WTC11 (cell line): ENCODE measurements at regions not wholly inside any gene's neighbourhood (a gene's known extent, or its start where the extent isn't known, plus 50 kb on each side); places are given as distances from the start of the nearest gene placed in this dataset.

Experiments
- ATAC-seq: fragments of 200-7000 bp; cut with Tn5 transposase; 2 replicates; pipeline ENCODE4 v1.10.0; 2021; ENCODE audit warnings: mild to moderate bottlenecking, moderate library complexity
- CTCF ChIA-PET: fragments of 300-600 bp; sonication (Branson Sonifier 250); formaldehyde crosslinking; loops from one replicate; lab custom pipeline; 2021; ENCODE audit warnings: antibody characterized with exemption; lab: Charles Lee
- POLR2A ChIA-PET: fragments of 350-600 bp; sonication (Branson Sonifier 250); formaldehyde crosslinking; loops from one replicate; lab custom pipeline; 2021; ENCODE audit warnings: antibody characterized with exemption; lab: Charles Lee
- DNase-seq: peaks from one replicate; pipeline ENCODE4 v3.0.0; 2021; ENCODE audit warnings: low spot score
- H3K27ac Mint-ChIP-seq: 2 replicates; pipeline ENCODE4 v1.8.0; 2021; ENCODE audit warnings: mixed read lengths
- H3K27me3 Mint-ChIP-seq: 2 replicates; pipeline ENCODE4 v1.8.0; 2021; ENCODE audit warnings: low read depth, mild to moderate bottlenecking, moderate library complexity, mixed read lengths
- H3K36me3 Mint-ChIP-seq: 2 replicates; pipeline ENCODE4 v1.8.0; 2021; ENCODE audit warnings: mixed read lengths
- H3K4me1 Mint-ChIP-seq: 2 replicates; pipeline ENCODE4 v1.8.0; 2022; ENCODE audit warnings: mixed read lengths
- H3K4me3 Mint-ChIP-seq: 2 replicates; pipeline ENCODE4 v1.8.0; 2021; ENCODE audit warnings: mild to moderate bottlenecking, moderate library complexity, mixed read lengths
- H3K9me3 Mint-ChIP-seq: 2 replicates; pipeline ENCODE4 v1.8.0; 2021; ENCODE audit warnings: mixed read lengths
- CBFB ChIP-seq: sonication (generic); formaldehyde crosslinking; IDR thresholded peaks from 2 replicates; pipeline ENCODE4 v1.8.1; 2022; ENCODE audit warnings: mild to moderate bottlenecking, low read depth, missing genetic modification reagents
- EMX1 ChIP-seq: fragments of 250-450 bp; sonication (Bioruptor Pico); IDR thresholded peaks from 2 replicates; pipeline ENCODE4 v1.8.0; 2021; ENCODE audit warnings: mild to moderate bottlenecking
- JUN ChIP-seq: sonication (generic); formaldehyde crosslinking; IDR thresholded peaks from 2 replicates; pipeline ENCODE4 v1.8.0; 2023; ENCODE audit warnings: mild to moderate bottlenecking, missing genetic modification reagents
- MYBL2 ChIP-seq: sonication (generic); formaldehyde crosslinking; IDR thresholded peaks from 2 replicates; pipeline ENCODE4 v1.8.1; 2023; ENCODE audit warnings: mild to moderate bottlenecking, moderate library complexity, missing genetic modification reagents
- NR1H2 ChIP-seq: sonication (generic); formaldehyde crosslinking; IDR thresholded peaks from 2 replicates; pipeline ENCODE4 v1.9.0; 2021; ENCODE audit warnings: mild to moderate bottlenecking, moderate library complexity, missing genetic modification reagents
- RELA ChIP-seq: sonication (generic); formaldehyde crosslinking; IDR thresholded peaks from 2 replicates; pipeline ENCODE4 v1.8.1; 2022; ENCODE audit warnings: missing genetic modification reagents, mild to moderate bottlenecking, borderline replicate concordance
- SOX15 ChIP-seq: fragments of 250-450 bp; sonication (Bioruptor Pico); IDR thresholded peaks from 2 replicates; pipeline ENCODE4 v1.9.0; 2021; ENCODE audit warnings: mild to moderate bottlenecking
- ZNF232 ChIP-seq: sonication (generic); formaldehyde crosslinking; IDR thresholded peaks from 2 replicates; pipeline ENCODE4 v1.8.0; 2022; ENCODE audit warnings: mild to moderate bottlenecking, missing genetic modification reagents
- ZNF671 ChIP-seq: fragments of 250-450 bp; sonication (Bioruptor Pico); IDR thresholded peaks from 2 replicates; pipeline ENCODE4 v1.8.0; 2021; ENCODE audit warnings: mild to moderate bottlenecking
- TF ChIP-seq, protein P1 (sequence below): sonication (generic); formaldehyde crosslinking; IDR thresholded peaks from 2 replicates; pipeline ENCODE4 v1.8.1; 2022; ENCODE audit warnings: low read depth, mild to moderate bottlenecking, moderate library complexity, missing genetic modification reagents, borderline replicate concordance
- TF ChIP-seq, protein P2 (sequence below): sonication (generic); formaldehyde crosslinking; IDR thresholded peaks from 2 replicates; pipeline ENCODE4 v1.8.1; 2023; ENCODE audit warnings: mild to moderate bottlenecking, missing genetic modification reagents, moderate library complexity
- TF ChIP-seq, protein P3 (sequence below): fragments of 250-450 bp; sonication (Bioruptor Pico); IDR thresholded peaks from 2 replicates; pipeline ENCODE4 v1.9.0; 2021; ENCODE audit warnings: moderate library complexity, mild to moderate bottlenecking, inconsistent platforms, borderline replicate concordance
- TF ChIP-seq, protein P4 (sequence below): sonication (generic); formaldehyde crosslinking; IDR thresholded peaks from 2 replicates; pipeline ENCODE4 v1.8.1; 2023; ENCODE audit warnings: mild to moderate bottlenecking, missing genetic modification reagents, moderate library complexity
- TF ChIP-seq, protein P5 (sequence below): fragments of 250-450 bp; sonication (Bioruptor Pico); IDR thresholded peaks from 2 replicates; pipeline ENCODE4 v2.1.2; 2022; ENCODE audit warnings: mild to moderate bottlenecking, moderate library complexity
- TF ChIP-seq, protein P6 (sequence below): sonication (generic); formaldehyde crosslinking; IDR thresholded peaks from 2 replicates; pipeline ENCODE4 v1.8.0; 2023; ENCODE audit warnings: missing genetic modification reagents
- TF ChIP-seq, protein P7 (sequence below): sonication (generic); formaldehyde crosslinking; IDR thresholded peaks from 2 replicates; pipeline ENCODE4 v1.8.0; 2022; ENCODE audit warnings: missing genetic modification reagents
- TF ChIP-seq, protein P8 (sequence below): sonication (generic); formaldehyde crosslinking; IDR thresholded peaks from 2 replicates; pipeline ENCODE4 v1.8.1; 2022; ENCODE audit warnings: low read depth, missing genetic modification reagents, borderline replicate concordance
- TF ChIP-seq, protein P9 (sequence below): sonication (generic); formaldehyde crosslinking; IDR thresholded peaks from 2 replicates; pipeline ENCODE4 v1.8.1; 2022; ENCODE audit warnings: missing genetic modification reagents, borderline replicate concordance

DNA sequence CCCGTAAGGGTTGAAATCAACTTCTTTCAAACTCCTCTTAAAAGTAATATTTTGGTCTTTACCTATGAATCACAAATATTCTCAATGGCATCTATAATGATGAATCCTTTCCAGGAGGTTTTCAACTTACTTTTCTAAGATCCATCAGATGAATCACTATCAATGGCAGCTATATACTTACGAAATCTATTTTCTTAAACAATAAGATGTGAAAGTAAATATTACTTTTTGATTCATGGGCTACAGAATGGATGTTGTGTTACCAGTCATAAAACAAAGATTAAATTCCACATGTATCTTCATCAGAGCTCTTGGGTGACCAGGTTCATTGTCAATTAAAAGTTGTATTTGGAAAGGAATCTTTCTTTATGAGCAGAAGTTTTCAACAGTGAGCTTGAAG is 1877.7 kb upstream of the ACO1 start (continued):
- TF ChIP-seq, protein P1, sequence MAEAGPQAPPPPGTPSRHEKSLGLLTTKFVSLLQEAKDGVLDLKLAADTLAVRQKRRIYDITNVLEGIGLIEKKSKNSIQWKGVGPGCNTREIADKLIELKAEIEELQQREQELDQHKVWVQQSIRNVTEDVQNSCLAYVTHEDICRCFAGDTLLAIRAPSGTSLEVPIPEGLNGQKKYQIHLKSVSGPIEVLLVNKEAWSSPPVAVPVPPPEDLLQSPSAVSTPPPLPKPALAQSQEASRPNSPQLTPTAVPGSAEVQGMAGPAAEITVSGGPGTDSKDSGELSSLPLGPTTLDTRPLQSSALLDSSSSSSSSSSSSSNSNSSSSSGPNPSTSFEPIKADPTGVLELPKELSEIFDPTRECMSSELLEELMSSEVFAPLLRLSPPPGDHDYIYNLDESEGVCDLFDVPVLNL (CRISPR knock-in tag): no peak
- TF ChIP-seq ZNF671 (CRISPR knock-in tag): no peak
- TF ChIP-seq, protein P2, sequence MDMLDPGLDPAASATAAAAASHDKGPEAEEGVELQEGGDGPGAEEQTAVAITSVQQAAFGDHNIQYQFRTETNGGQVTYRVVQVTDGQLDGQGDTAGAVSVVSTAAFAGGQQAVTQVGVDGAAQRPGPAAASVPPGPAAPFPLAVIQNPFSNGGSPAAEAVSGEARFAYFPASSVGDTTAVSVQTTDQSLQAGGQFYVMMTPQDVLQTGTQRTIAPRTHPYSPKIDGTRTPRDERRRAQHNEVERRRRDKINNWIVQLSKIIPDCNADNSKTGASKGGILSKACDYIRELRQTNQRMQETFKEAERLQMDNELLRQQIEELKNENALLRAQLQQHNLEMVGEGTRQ (CRISPR knock-in tag): no peak

DNA sequence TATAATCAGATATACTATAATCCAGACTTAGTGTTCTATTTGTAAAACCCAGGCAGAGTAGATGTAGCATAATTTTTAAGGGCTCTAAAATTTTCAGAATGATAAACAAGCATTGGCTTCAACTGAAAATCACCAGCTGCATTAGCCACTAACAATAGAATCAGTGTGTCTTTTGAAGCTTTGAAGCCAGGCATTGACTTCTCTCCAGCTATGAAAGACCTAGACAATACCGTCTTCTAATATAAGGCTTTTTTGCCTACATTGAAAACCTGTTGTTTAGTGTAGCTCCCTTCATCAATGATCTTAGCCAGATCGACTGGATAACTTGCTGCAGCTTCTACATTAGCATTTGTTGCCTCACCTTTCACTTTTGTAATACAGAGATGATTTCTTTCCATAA is 1877.3 kb upstream of the ACO1 start:
- DNase-seq: no peak
- ChIA-PET POLR2A (no interaction called here), CTCF (no interaction called here)
- H3K4me3 Mint-ChIP-seq: no peak overlapping the region
- H3K27me3 Mint-ChIP-seq: no peaks in the 10 kb centered on the region
- H3K9me3 Mint-ChIP-seq: peaks cover 4% of the 10 kb centered on the region; the same call in 1 of the 2 replicates
- no peak overlapping the region for H3K27ac Mint-ChIP-seq
- H3K4me1 Mint-ChIP-seq: no peaks in the 10 kb centered on the region
- ATAC-seq: no peak
- H3K36me3 Mint-ChIP-seq: no peaks in the 10 kb centered on the region
- TF ChIP-seq, protein P3, sequence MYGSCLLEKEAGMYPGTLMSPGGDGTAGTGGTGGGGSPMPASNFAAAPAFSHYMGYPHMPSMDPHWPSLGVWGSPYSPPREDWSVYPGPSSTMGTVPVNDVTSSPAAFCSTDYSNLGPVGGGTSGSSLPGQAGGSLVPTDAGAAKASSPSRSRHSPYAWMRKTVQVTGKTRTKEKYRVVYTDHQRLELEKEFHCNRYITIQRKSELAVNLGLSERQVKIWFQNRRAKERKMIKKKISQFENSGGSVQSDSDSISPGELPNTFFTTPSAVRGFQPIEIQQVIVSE (CRISPR knock-in tag): no peak
- TF ChIP-seq NR1H2 (CRISPR knock-in tag) (no peak), CBFB (CRISPR knock-in tag) (no peak), MYBL2 (no peak), ZNF232 (no peak), SOX15 (no peak), RELA (CRISPR knock-in tag) (no peak), JUN (CRISPR knock-in tag) (no peak)
- TF ChIP-seq, protein P4, sequence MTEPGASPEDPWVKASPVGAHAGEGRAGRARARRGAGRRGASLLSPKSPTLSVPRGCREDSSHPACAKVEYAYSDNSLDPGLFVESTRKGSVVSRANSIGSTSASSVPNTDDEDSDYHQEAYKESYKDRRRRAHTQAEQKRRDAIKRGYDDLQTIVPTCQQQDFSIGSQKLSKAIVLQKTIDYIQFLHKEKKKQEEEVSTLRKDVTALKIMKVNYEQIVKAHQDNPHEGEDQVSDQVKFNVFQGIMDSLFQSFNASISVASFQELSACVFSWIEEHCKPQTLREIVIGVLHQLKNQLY (CRISPR knock-in tag): no peak
- TF ChIP-seq, protein P5, sequence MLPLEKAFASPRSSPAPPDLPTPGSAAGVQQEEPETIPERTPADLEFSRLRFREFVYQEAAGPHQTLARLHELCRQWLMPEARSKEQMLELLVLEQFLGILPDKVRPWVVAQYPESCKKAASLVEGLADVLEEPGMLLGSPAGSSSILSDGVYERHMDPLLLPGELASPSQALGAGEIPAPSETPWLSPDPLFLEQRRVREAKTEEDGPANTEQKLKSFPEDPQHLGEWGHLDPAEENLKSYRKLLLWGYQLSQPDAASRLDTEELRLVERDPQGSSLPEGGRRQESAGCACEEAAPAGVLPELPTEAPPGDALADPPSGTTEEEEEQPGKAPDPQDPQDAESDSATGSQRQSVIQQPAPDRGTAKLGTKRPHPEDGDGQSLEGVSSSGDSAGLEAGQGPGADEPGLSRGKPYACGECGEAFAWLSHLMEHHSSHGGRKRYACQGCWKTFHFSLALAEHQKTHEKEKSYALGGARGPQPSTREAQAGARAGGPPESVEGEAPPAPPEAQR: no peak

DNA sequence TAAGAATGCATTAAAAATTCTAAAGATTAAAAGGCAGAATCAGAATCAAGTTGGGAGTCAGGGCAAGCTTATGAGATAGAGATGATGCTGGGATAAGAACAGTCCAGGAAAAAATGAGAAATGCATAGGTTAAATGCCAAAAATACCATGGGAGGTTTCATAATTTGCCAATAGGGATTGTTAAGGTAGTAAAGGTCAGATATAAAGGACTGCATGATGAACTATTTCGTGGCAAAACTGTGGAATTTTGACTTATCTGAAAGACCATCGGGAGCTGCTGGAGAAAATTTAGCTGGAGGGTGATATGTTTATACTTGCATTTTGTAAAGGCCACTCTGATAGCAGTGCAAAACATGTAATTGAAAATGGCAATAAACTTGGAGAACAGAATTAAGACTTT is 1872.8 kb upstream of the ACO1 start:
- no peak for DNase-seq
- ATAC-seq: no peak
- CTCF ChIA-PET: no interaction called here

More for the DNA sequence above, 1872.8 kb upstream of the ACO1 start:
- H3K27me3 Mint-ChIP-seq: peaks cover 4% of the 10 kb centered on the region; the same call in 1 of the 2 replicates
- peaks cover 31% of the 10 kb centered on the region for H3K36me3 Mint-ChIP-seq
- peaks cover 37% of the 10 kb centered on the region for H3K9me3 Mint-ChIP-seq
- no peak overlapping the region for H3K4me3 Mint-ChIP-seq
- POLR2A ChIA-PET: no interaction called here
- H3K4me1 Mint-ChIP-seq: no peaks in the 10 kb centered on the region
- TF ChIP-seq, protein P6, sequence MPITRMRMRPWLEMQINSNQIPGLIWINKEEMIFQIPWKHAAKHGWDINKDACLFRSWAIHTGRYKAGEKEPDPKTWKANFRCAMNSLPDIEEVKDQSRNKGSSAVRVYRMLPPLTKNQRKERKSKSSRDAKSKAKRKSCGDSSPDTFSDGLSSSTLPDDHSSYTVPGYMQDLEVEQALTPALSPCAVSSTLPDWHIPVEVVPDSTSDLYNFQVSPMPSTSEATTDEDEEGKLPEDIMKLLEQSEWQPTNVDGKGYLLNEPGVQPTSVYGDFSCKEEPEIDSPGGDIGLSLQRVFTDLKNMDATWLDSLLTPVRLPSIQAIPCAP: no peak
- no peak for TF ChIP-seq EMX1
- TF ChIP-seq NR1H2 (CRISPR knock-in tag): no peak
- TF ChIP-seq, protein P7, sequence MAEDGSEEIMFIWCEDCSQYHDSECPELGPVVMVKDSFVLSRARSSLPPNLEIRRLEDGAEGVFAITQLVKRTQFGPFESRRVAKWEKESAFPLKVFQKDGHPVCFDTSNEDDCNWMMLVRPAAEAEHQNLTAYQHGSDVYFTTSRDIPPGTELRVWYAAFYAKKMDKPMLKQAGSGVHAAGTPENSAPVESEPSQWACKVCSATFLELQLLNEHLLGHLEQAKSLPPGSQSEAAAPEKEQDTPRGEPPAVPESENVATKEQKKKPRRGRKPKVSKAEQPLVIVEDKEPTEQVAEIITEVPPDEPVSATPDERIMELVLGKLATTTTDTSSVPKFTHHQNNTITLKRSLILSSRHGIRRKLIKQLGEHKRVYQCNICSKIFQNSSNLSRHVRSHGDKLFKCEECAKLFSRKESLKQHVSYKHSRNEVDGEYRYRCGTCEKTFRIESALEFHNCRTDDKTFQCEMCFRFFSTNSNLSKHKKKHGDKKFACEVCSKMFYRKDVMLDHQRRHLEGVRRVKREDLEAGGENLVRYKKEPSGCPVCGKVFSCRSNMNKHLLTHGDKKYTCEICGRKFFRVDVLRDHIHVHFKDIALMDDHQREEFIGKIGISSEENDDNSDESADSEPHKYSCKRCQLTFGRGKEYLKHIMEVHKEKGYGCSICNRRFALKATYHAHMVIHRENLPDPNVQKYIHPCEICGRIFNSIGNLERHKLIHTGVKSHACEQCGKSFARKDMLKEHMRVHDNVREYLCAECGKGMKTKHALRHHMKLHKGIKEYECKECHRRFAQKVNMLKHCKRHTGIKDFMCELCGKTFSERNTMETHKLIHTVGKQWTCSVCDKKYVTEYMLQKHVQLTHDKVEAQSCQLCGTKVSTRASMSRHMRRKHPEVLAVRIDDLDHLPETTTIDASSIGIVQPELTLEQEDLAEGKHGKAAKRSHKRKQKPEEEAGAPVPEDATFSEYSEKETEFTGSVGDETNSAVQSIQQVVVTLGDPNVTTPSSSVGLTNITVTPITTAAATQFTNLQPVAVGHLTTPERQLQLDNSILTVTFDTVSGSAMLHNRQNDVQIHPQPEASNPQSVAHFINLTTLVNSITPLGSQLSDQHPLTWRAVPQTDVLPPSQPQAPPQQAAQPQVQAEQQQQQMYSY: no peak
- TF ChIP-seq, protein P8, sequence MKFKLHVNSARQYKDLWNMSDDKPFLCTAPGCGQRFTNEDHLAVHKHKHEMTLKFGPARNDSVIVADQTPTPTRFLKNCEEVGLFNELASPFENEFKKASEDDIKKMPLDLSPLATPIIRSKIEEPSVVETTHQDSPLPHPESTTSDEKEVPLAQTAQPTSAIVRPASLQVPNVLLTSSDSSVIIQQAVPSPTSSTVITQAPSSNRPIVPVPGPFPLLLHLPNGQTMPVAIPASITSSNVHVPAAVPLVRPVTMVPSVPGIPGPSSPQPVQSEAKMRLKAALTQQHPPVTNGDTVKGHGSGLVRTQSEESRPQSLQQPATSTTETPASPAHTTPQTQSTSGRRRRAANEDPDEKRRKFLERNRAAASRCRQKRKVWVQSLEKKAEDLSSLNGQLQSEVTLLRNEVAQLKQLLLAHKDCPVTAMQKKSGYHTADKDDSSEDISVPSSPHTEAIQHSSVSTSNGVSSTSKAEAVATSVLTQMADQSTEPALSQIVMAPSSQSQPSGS (CRISPR knock-in tag): no peak
- TF ChIP-seq, protein P9, sequence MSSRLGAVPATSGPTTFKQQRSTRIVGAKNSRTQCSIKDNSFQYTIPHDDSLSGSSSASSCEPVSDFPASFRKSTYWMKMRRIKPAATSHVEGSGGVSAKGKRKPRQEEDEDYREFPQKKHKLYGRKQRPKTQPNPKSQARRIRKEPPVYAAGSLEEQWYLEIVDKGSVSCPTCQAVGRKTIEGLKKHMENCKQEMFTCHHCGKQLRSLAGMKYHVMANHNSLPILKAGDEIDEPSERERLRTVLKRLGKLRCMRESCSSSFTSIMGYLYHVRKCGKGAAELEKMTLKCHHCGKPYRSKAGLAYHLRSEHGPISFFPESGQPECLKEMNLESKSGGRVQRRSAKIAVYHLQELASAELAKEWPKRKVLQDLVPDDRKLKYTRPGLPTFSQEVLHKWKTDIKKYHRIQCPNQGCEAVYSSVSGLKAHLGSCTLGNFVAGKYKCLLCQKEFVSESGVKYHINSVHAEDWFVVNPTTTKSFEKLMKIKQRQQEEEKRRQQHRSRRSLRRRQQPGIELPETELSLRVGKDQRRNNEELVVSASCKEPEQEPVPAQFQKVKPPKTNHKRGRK: no peak
- H3K27ac Mint-ChIP-seq: no peak overlapping the region
